ENCODE measurements at regions not wholly inside any gene's neighbourhood (a gene's known extent, or its start where the extent isn't known, plus 50 kb on each side); places are given as distances from the start of the nearest gene placed in this dataset.

DNA sequence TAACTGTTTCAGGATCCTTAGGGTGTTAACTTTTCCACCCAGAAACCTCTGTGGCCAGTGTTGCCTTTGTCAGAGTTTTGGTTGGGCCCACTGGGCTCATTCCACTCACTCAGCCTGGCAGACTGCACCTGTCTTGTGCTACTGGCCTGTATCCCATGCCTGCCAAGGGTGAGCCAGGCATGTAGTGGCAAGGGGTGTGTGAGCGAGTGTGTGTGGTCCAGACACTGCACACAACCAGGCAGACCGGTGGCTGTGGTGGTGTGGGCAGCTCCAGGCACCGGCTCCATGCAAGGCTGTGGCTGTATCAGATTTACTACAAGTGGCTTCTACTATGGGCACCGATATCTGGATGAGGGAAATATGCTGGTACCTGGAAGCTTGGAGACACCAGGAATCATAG is 394.6 kb upstream of the DMD start:
- TF ChIP-seq, protein P1, sequence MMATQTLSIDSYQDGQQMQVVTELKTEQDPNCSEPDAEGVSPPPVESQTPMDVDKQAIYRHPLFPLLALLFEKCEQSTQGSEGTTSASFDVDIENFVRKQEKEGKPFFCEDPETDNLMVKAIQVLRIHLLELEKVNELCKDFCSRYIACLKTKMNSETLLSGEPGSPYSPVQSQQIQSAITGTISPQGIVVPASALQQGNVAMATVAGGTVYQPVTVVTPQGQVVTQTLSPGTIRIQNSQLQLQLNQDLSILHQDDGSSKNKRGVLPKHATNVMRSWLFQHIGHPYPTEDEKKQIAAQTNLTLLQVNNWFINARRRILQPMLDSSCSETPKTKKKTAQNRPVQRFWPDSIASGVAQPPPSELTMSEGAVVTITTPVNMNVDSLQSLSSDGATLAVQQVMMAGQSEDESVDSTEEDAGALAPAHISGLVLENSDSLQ (IDR thresholded peaks at IDR 0.05) = no peak
- no peak for TF ChIP-seq CTBP1 (IDR thresholded peaks at IDR 0.05; ENCODE audit: borderline replicate concordance)
- no peak for TF ChIP-seq FOXM1 (IDR thresholded peaks at IDR 0.05; ENCODE audit: borderline replicate concordance)
- no peak for TF ChIP-seq BHLHE40 (IDR thresholded peaks at IDR 0.05; ENCODE audit: borderline replicate concordance)
- TF ChIP-seq SP1 (IDR thresholded peaks at IDR 0.05) = no peak
- no peak for TF ChIP-seq TARDBP (IDR thresholded peaks at IDR 0.05)
- no peak for TF ChIP-seq LEF1 (IDR thresholded peaks at IDR 0.05; ENCODE audit: borderline replicate concordance)
- no peak for TF ChIP-seq FOXK2 (IDR thresholded peaks at IDR 0.05)
- TF ChIP-seq L3MBTL2 (conservative IDR thresholded peaks at IDR 0.05) = no peak
- no peak for TF ChIP-seq SUZ12 (IDR thresholded peaks at IDR 0.05)
- no peak for TF ChIP-seq FOXA1 (IDR thresholded peaks at IDR 0.05)
